DND-41 (cell line): ENCODE measurements at regions not wholly inside any gene's neighbourhood (a gene's known extent, or its start where the extent isn't known, plus 50 kb on each side); places are given as distances from the start of the nearest gene placed in this dataset.

ENCODE experiments used
- ATAC-seq: fragments of 200-7000 bp; cut with Tn5 transposase; 3 replicates; pipeline ENCODE4 v1.9.1; 2021; ENCODE audit warnings: low read depth; ENCODE audit not compliant: insufficient read depth
- DNase-seq: peaks from one replicate; pipeline ENCODE4 v3.0.0-alpha.2; 2020
- H2AFZ ChIP-seq: 2 replicates; pipeline ENCODE4 v1.6.0; 2012; ENCODE audit warnings: low read depth, low read length
- H3K27ac ChIP-seq: 2 replicates; pipeline ENCODE4 v1.5.1; 2012; ENCODE audit warnings: low read length, inconsistent platforms
- H3K27me3 ChIP-seq: fragments of 200-600 bp; sonication (generic); 2 replicates; pipeline ENCODE4 v1.6.0; 2012; ENCODE audit warnings: low read length, mild to moderate bottlenecking, inconsistent platforms; ENCODE audit not compliant: insufficient read depth, poor library complexity
- H3K36me3 ChIP-seq: 2 replicates; pipeline ENCODE4 v1.5.1; 2012; ENCODE audit warnings: low read length, inconsistent platforms; ENCODE audit not compliant: insufficient read depth
- H3K4me1 ChIP-seq: 2 replicates; pipeline ENCODE4 v1.5.1; 2012; ENCODE audit warnings: mild to moderate bottlenecking, low read length; ENCODE audit not compliant: insufficient read depth
- H3K4me2 ChIP-seq: 2 replicates; pipeline ENCODE4 v1.6.0; 2012; ENCODE audit warnings: mild to moderate bottlenecking, moderate library complexity, low read length, inconsistent platforms; ENCODE audit not compliant: insufficient read depth
- H3K4me3 ChIP-seq, 2 experiments: fragments of 200-600 bp in 1 of 2; shearing (Covaris generic) in 1 of 2; 2 replicates each; pipeline ENCODE4 v1.5.1; 2012 to 2016; ENCODE audit warnings: inconsistent platforms in 2 of 2, low read length in 2 of 2, mild to moderate bottlenecking in 2 of 2, low read depth in 1 of 2, moderate library complexity in 1 of 2
- H3K79me2 ChIP-seq: 2 replicates; pipeline ENCODE4 v1.6.0; 2012; ENCODE audit warnings: low read length, inconsistent platforms; ENCODE audit not compliant: insufficient read depth
- H3K9ac ChIP-seq: 2 replicates; pipeline ENCODE4 v1.6.0; 2012; ENCODE audit warnings: low read depth, mild to moderate bottlenecking, inconsistent platforms, low read length, moderate library complexity
- H3K9me3 ChIP-seq: 2 replicates; pipeline ENCODE4 v1.5.1; 2012; ENCODE audit warnings: low read length, moderate library complexity, mild to moderate bottlenecking, inconsistent platforms; ENCODE audit not compliant: insufficient read depth, severe bottlenecking
- H4K20me1 ChIP-seq: 2 replicates; pipeline ENCODE4 v1.6.0; 2012; ENCODE audit warnings: low read length; ENCODE audit not compliant: insufficient read depth
- EZH2 ChIP-seq: IDR thresholded peaks from 3 replicates; pipeline ENCODE4 v1.6.1; 2012; ENCODE audit warnings: borderline replicate concordance, low read depth, mild to moderate bottlenecking, moderate library complexity, low read length, inconsistent platforms; ENCODE audit not compliant: severe bottlenecking
- TF ChIP-seq, protein P1 (sequence below): IDR thresholded peaks from 2 replicates; pipeline ENCODE4 v1.5.1; 2012; ENCODE audit warnings: borderline replicate concordance, low read length, moderate library complexity, mild to moderate bottlenecking; ENCODE audit not compliant: poor library complexity, severe bottlenecking; ENCODE audit errors: extremely low read depth

DNA sequence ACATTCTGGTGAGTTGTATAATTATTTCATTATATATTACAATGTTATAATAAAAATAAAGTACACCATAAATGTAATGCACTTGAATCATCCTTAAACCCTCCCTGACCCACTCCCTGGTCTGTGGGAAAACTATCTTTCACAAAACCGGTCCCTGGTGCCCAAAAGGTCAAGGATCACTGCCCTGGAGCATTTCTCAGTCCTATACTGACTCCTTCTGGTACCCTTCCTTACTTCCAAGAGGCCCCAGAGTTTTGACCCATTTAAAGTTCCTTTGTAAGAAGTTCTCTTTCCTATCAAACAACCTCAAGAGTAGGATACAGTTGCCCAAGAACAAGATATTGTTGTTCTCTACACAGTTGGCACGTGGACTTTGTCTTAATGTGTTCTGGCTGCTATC lies 88.9 kb upstream of the TRPM3 start:
- H2AFZ ChIP-seq: no peak overlapping the region
- H4K20me1 ChIP-seq: no peaks in the 10 kb centered on the region
- H3K36me3 ChIP-seq: no peaks in the 10 kb centered on the region
- no peak for TF ChIP-seq EZH2
- TF ChIP-seq, protein P1, sequence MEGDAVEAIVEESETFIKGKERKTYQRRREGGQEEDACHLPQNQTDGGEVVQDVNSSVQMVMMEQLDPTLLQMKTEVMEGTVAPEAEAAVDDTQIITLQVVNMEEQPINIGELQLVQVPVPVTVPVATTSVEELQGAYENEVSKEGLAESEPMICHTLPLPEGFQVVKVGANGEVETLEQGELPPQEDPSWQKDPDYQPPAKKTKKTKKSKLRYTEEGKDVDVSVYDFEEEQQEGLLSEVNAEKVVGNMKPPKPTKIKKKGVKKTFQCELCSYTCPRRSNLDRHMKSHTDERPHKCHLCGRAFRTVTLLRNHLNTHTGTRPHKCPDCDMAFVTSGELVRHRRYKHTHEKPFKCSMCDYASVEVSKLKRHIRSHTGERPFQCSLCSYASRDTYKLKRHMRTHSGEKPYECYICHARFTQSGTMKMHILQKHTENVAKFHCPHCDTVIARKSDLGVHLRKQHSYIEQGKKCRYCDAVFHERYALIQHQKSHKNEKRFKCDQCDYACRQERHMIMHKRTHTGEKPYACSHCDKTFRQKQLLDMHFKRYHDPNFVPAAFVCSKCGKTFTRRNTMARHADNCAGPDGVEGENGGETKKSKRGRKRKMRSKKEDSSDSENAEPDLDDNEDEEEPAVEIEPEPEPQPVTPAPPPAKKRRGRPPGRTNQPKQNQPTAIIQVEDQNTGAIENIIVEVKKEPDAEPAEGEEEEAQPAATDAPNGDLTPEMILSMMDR: no peak
- no peaks in the 10 kb centered on the region for H3K27me3 ChIP-seq
- DNase-seq: no peak
- no peaks in the 10 kb centered on the region for H3K9me3 ChIP-seq
- no peaks in the 10 kb centered on the region for H3K4me1 ChIP-seq
- no peak overlapping the region for H3K9ac ChIP-seq
- no peak for ATAC-seq
- H3K27ac ChIP-seq: no peak overlapping the region
- H3K79me2 ChIP-seq: no peaks in the 10 kb centered on the region
- no peak overlapping the region for H3K4me3 ChIP-seq
- no peak overlapping the region for H3K4me2 ChIP-seq

DNA sequence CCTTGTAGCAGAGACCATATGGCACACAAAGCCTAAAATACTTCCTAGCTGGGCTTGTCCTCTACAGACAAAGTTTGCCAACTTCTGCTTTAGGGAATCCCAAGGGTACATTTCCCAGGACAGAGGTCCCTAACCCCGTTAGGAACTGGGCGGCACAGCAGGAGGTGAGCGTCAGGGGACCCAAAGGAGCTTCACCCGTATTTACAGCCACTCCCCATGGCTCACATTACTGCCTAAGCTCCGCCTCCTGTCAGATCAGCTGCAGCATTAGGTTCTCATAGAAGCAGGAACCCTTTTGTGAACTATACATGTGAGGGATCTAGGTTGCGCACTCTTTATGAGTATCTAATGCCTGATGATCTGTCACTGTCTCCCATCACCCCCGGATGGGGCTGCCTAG lies 88.5 kb upstream of the TRPM3 start:
- H3K79me2 ChIP-seq: no peaks in the 10 kb centered on the region
- H3K4me2 ChIP-seq: no peak overlapping the region
- no peak overlapping the region for H3K27ac ChIP-seq
- H3K4me3 ChIP-seq: no peak overlapping the region
- TF ChIP-seq, protein P1: no peak
- TF ChIP-seq EZH2: no peak
- no peak overlapping the region for H2AFZ ChIP-seq
- no peaks in the 10 kb centered on the region for H3K9me3 ChIP-seq
- no peaks in the 10 kb centered on the region for H4K20me1 ChIP-seq
- no peak overlapping the region for H3K9ac ChIP-seq
- no peaks in the 10 kb centered on the region for H3K27me3 ChIP-seq
- ATAC-seq (no peak), DNase-seq (no peak)
- no peaks in the 10 kb centered on the region for H3K4me1 ChIP-seq
- no peaks in the 10 kb centered on the region for H3K36me3 ChIP-seq

DNA sequence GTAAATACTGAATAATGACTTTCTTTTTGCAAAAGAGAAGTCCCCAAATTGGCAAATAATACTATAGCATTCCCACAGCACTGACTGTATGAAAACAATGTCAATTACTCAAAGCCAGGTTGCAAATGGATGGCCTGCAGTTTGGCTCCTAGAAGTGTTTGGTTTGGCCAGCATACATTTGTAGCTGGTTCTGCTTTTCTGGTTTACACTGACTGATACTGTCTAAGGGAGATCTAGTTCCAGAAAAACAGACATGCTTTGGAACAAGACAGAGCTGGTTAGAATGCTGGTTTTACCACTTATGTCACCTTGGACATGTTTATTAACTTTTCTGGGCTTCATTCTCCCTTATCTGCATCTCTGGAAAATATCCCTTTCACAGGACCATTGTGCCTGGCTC lies 81.5 kb upstream of the TRPM3 start:
- no peak for DNase-seq
- Histone ChIP-seq H3K4me1 (no peaks in the 10 kb centered on the region), H3K79me2 (no peaks in the 10 kb centered on the region), H3K4me2 (no peak overlapping the region), H3K9me3 (no peaks in the 10 kb centered on the region), H3K9ac (no peak overlapping the region), H3K27ac (no peak overlapping the region), H4K20me1 (no peaks in the 10 kb centered on the region), H3K36me3 (no peaks in the 10 kb centered on the region), H2AFZ (no peak overlapping the region), H3K4me3 (no peak overlapping the region), H3K27me3 (no peaks in the 10 kb centered on the region)
- ATAC-seq: no peak
- no peak for TF ChIP-seq EZH2
- TF ChIP-seq, protein P1: no peak

DNA sequence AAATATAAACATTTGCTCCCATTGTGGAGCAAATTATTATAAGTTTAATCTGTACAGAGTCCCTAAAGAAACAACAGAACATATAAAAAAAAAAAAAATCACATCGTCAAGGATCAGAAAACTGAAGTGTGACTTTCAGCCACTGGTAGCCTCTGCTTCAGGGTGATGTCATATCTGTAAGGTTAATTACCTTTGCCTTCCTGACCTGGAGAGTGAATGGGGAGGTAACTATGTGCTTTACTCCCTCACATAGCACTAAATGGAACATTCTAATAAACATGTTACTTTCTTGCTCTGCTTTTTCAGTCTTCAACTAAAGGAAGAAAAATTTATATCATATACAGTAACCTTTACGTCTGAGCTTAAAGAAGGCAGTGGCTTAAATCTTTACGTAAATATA lies 70.3 kb upstream of the TRPM3 start:
- Histone ChIP-seq H4K20me1 (no peaks in the 10 kb centered on the region), H3K9ac (no peak overlapping the region), H3K27me3 (no peaks in the 10 kb centered on the region), H3K4me1 (no peaks in the 10 kb centered on the region), H3K79me2 (no peaks in the 10 kb centered on the region), H3K4me3 (no peak overlapping the region), H2AFZ (no peak overlapping the region), H3K4me2 (no peak overlapping the region), H3K27ac (no peak overlapping the region), H3K36me3 (no peaks in the 10 kb centered on the region), H3K9me3 (no peaks in the 10 kb centered on the region)
- ATAC-seq: no peak
- TF ChIP-seq, protein P1: no peak
- TF ChIP-seq EZH2: no peak
- DNase-seq: no peak
